Esophagus muscularis mucosa (tissue), 4 donors: ENCODE measurements at regions not wholly inside any gene's neighbourhood (a gene's known extent, or its start where the extent isn't known, plus 50 kb on each side); places are given as distances from the start of the nearest gene placed in this dataset.

ENCODE experiments used
- CTCF ChIP-seq, 3 experiments: fragments of 200-600 bp in 2 of 3; fragments of 450-650 bp in 1 of 3; sonication (generic) in 2 of 3; IDR thresholded peaks; one replicate each; pipeline ENCODE4 v1.5.1; 2017 to 2019; ENCODE audit warnings: antibody characterized with exemption in 3 of 3, mild to moderate bottlenecking in 2 of 3, moderate library complexity in 1 of 3
- EP300 ChIP-seq: sonication (generic); formaldehyde crosslinking; IDR thresholded peaks from one replicate; pipeline ENCODE4 v1.6.1; 2017; ENCODE audit warnings: antibody characterized with exemption
- POLR2A ChIP-seq: fragments of 450-650 bp; IDR thresholded peaks from one replicate; pipeline ENCODE4 v1.6.1; 2017; ENCODE audit warnings: antibody characterized with exemption, moderate library complexity, mild to moderate bottlenecking, low read depth
- POLR2AphosphoS5 ChIP-seq, 2 donors: sonication (generic); formaldehyde crosslinking; IDR thresholded peaks; one replicate each; pipeline ENCODE4 v1.6.1; 2017; ENCODE audit warnings: antibody characterized with exemption in 2 of 2

GRCh38 chr7:155972651-155973390, 160.6 kb upstream of the SHH start:
- TF ChIP-seq CTCF (IDR thresholded peaks at IDR 0.05), result no peak
- TF ChIP-seq POLR2A, result no peak
- TF ChIP-seq EP300, result no peak
- no peak for TF ChIP-seq POLR2AphosphoS5 (IDR thresholded peaks at IDR 0.05)
